ENCODE measurements at regions not wholly inside any gene's neighbourhood (a gene's known extent, or its start where the extent isn't known, plus 50 kb on each side); places are given as distances from the start of the nearest gene placed in this dataset.

DNA sequence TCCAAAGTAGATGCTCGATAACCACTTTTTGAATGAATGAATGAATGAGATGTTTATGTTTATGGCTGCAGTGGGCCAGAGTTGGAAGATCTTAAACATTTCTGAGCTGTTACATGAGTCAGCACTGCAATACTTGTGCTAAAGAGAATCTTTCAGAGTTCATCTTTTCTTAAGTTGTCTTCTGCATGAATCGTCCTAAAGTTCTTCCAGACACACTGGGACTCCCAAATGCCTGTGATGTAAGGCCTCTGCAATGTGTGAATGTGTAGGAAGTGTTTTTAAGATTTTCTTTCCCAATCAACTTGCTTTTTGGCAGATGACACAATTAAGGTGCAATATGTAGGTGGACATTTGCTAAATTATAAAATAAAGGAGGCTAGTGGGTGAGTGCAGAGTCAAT, 50.3 kb upstream of the TRIM9 start:
- DNase-seq (ENCODE audit: low spot score) = no peak

DNA sequence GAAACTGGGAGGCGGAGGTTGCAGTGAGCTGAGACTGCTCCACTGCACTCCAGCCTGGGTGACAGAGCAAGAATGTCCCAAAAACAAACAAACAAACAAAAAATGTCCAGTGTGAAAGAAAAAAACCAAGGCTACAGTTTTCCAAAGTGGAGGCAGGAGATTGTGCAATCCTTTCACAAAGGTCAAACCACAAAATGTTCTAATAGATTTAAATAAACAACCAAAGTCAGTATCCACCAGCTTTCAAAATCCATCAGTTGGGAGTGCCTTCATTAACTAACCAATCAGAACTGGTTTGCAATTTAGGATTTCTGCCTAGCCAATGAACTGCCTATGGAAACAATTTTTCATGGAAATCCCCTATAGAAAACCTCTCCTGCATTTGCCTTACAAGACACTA, 52.3 kb upstream of the TRIM9 start:
- no peak for DNase-seq (ENCODE audit: low spot score)

DNA sequence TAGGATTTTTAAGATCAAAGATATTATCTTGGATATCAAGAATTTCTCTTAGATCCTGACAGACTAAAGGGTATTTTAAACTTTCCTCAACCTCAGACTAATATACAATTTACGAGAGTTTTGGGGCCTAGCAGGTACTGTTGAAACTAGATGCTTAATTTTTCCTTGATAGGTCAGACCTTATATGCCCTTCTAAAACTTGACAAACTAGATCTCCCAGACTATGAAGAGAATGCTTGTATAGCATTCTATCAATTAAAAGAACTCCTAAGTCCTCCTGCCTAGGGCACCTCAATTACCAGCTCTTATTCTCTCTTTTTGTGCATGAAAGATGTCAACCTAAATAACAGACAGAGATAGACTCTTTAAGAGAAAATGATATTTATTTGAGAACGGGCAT, 60.4 kb upstream of the TRIM9 start:
- no peak for DNase-seq (ENCODE audit: low spot score)

DNA sequence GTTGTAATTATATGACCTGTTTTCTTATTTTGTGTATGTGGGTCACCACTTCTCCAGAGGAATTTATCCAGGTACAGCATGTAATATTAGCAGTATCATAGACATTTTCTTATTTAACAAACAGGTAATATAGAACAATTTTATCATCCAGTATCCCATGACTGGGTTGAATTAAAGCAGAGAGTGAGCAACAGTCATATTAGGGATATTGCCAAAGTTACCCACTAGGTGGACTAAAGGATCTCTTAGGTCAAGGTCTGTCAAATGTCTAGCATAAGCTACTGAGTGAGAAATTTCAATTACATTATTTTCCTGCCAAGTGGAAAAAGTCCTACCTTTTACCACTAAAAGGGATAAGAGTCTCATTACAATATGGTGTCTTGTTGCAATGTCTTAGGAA, 62.1 kb upstream of the TRIM9 start:
- DNase-seq (ENCODE audit: low spot score) = peak; percentile 2

DNA sequence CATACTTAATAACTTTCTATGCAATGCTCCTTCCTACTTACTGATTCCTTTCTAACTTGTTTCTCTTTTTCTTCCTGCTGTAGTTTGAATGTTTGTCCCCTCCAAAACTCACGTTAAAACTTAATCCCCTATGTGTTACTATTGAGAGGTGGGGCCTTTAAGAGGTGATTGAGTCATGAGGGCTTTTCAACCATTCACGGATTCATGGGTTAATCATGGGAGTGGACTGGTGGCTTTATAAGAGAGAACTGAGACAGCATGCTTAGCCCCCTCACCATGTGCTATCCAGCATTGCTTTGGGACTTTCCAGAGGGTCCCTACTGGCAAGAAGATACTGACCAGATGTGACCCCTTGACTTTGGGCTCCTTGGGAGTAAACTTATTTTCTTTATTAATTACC, 66.0 kb upstream of the TRIM9 start:
- DNase-seq (ENCODE audit: low spot score) = no peak

DNA sequence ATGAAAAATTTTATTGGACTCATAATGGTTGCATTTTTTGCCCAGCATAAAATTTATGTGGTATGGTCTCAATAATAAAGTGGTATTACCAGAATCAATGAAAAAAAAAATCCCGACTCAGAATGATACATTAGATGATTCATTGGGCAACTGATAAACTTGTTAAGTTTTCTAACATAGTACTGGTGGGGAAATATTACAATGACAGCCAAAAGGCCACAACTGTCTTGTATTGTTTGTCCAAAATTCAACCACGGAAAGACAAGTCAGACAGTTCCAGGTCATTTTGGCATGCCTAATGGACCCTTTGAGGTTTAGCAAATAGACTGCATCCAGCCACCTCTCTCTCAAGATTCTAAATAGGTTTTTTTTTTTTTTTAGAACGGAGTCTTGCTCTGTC, 70.5 kb upstream of the TRIM9 start:
- no peak for DNase-seq (ENCODE audit: low spot score)

DNA sequence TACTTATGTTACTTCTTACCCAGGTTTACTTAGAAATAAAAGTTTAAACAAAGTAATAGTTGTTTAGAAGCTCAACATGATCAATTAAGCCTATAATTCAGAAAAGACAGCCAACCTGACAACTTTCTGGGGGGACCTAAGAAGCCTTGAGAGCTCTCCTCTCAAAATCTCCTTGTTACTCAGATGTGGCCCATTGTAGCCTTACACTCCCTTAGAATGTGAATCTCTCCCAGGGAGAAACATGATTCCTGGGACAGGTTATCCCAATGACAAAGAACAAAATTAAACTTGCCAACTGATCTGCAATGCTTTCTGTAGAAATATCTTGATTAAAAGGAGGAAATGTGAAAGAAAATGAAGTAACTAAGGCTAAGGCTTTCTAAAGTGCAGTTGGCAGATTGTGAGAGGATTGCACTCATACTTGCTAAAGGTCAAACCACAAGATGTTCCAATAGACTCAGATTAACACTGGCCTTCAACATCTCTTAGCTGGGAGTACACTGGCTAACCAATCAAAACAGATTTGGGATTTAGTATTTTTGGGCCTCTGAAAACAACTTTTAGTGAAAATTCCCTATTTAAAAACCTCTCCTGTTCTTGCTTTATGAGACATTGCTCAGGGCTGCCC, 72.3 kb upstream of the TMX1 start:
- no peak for DNase-seq (ENCODE audit: low spot score)

DNA sequence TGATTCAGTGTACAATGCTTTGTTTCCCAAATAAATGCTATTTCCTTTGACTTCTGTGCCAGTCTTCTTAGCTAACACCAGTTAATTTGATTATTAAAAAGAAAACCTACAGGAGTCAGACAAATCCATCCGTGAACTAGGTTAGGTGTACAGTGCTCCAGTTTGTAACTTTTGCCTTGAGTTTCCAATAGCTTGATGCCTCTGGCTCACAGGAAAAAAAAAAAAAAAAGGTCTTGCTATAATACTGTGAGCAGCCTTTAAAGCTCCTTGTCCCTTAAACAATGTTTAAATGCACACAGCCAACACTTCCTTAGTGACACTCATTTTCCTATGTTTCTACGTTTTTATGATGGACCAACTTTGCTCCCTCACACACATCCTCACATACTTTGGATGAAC, 71.8 kb upstream of the TMX1 start:
- no peak for DNase-seq (ENCODE audit: low spot score)

DNA sequence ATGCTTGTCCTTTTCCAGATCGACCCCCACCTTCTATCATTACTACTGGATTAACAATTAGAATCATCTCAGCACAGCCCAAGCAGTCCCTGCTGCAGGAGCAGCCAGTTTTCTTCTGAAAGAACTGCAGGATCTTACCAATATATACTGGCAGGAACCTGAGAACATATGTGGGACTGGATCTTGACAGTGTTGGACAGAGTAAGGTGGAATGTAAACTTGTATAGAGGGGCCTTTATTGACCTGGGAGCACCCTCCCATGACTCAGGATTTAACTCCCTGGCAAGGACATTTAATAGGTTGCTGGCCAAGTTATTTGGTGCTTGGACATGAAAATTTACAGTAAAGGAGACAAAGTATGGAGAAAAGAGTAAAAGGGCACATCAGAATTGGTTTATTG, 66.2 kb upstream of the TMX1 start:
- no peak for DNase-seq (ENCODE audit: low spot score)

DNA sequence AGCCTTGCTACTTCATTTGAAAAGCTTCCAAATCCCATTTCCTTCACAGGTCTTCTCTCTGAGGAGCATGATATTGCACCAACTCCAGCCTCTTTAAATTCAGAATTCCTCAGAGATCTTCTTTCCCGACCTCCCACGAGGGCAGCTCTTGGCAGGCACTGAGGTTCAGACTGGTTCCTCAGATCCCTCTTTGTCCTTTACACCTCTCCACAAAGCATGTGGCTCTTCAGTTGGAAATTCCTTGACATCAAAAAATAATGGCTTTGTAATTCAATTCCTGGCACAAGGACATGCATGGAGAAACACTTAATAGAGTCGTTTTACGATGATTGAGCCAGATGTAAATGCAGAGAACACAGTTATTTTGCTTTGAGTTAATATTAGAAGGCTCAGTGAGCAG, 63.2 kb upstream of the TMX1 start:
- no peak for DNase-seq (ENCODE audit: low spot score)

DNA sequence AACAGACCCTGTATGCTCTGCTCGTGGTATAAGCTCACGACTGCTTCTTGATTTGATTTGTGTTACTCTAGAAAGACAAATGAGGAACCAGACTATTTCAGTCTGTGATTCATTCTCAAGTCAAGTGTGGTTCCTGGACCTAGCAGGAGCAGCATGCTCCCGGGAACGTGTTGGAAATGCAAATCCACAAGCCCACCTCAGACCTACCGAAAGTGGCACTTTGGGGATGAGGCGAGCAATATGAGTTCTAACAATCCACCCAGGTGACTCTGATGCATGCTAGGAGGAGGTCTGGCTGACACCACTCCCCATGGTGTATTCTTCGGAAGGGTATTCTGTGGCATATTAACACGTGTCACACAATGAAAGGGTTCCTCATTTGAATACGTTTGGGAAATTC, 59.5 kb upstream of the TMX1 start:
- no peak for DNase-seq (ENCODE audit: low spot score)

DNA sequence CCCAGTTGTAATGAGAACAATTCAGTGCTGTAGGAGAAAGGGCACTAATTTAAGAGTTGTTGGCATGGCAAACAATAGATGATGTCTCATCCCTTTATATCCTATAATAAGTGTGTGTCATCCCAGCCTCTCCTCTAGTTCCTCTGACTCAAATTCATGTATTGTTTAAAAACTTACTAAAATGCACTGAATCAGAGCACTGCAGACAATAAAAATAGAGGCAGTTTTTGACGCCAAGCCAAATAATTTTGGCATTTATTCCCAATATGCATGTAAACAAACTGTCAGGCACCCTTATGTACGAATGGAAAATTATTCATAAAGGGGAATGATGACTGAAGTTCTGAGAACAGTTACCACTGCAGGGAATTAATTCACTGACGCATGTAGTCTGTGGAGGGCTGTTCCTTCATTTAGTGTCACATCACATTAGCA, 57.9 kb upstream of the TMX1 start:
- DNase-seq (ENCODE audit: low spot score) = no peak

DNA sequence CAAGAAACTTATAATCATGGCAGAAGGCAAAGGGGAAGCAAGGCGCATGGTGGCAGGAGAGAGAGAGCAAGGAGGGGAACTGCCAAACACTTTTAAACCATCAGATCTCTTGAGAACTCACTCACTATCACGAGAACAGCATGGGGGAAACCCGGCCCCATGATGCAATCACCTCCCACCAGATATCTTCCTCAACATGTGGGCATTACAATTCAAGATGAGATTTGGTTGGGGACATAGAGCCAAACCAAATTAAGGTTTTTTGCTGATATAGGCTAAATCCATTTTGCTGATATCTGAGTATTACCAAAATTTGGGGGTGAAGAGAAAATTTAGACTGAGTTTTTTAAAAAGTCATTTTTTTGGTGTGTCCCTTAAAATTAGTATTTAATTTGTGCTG, 54.9 kb upstream of the TMX1 start:
- DNase-seq (ENCODE audit: low spot score) = no peak

DNA sequence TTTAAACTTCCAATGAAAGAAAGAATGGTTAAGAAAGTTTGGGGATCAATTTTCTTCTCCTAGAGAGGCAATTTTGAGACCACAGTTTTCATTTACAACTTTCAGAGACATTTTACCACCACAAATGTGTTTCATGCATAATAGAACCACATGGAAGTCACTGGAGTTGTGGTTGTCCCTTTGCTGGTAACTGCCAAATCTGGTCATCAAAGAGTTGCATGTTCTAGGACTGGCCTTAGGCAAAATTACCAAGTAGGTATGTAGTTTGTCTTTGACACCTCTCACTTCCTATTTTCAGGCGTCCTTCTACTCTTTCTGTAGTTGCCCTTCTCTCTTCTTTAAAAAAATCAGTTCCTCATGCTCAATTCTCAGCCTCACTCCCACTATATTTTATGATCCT, 54.3 kb upstream of the TMX1 start:
- no peak for DNase-seq (ENCODE audit: low spot score)

DNA sequence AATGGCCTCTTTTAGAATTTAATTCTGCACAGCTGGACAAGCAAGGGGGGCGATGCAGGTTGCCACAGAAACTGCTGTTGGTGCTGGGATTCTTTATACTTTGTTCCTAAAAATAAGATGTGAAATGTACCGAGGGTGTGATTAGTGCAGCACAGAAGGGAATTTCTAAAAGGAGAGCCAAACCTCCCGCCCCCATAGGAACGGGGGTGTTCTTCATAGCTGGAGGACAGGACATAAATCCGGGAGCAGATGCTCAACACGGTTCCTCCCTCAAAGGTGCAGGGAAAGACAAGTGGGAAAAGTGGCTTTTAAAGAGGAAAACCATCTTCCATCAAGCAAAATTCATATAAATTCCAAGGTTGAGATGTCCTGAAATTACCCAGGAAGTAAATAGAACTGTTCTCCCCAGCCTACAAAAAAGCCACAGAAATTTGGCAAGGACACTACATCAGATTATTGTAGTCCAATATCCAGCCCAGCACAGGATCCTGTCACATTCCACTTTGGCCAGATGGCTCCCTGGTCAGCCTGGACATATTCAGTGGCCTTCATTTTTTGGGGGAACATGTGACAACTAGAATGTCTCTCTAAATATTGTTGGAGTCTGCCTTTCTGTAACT, 51.4 kb upstream of the TMX1 start:
- no peak for DNase-seq (ENCODE audit: low spot score)

DNA sequence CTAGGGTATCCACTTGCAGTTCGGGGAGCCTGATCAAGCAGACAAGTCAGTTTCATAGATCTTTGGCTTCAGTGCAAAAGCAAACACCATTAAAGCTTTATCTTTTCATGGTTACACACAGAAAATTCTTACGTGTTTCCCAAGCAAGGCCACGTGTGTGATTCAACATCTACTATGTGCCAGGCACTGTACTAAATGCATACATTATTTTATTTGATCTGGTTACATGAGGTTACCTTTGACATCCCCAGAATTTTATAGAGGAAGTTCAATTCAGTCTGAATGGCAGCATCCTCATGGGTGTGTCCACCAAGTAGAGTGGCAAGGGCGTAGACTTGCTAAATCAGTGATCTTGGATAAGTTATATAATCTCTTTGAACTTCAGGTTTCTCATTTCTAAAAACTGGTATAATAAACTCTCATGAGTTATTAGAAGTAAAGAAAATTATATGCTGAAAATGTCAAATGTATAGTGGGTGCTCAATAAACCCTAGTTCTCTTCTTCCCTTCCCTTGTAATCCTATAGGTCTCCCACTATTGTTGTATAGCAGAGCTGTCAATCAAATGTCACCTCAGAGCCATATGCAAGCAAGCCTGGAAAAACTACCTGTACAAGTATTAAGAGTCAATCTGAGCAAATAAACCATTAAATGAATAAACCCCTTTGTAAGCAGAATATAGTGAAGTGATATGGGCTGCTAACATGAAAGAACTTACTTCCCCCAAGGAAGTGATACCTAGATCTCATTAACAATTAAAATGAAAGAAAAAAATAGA, 50.3 kb upstream of the TMX1 start:
- no peak for DNase-seq (ENCODE audit: low spot score)
